K562 (cell line): ENCODE measurements at regions not wholly inside any gene's neighbourhood (a gene's known extent, or its start where the extent isn't known, plus 50 kb on each side); places are given as distances from the start of the nearest gene placed in this dataset.

Experiments
- ARID2 ChIP-seq: fragments of 450-650 bp; IDR thresholded peaks from 2 replicates; pipeline ENCODE4 v1.6.1; 2017; ENCODE audit warnings: antibody characterized with exemption, mild to moderate bottlenecking
- CBX1 ChIP-seq: sonication (generic); IDR thresholded peaks from 2 replicates; pipeline ENCODE4 v1.6.1; 2016; ENCODE audit warnings: antibody characterized with exemption, low read depth, mild to moderate bottlenecking
- CTCF ChIP-seq, 3 experiments: IDR thresholded peaks in 2 of 3; conservative IDR thresholded peaks in 1 of 3; 2 replicates each; pipeline ENCODE4 v1.5.1; 2011 to 2012; ENCODE audit warnings: low read length in 3 of 3, mild to moderate bottlenecking in 3 of 3, control low read depth in 2 of 3, improper control_type of control experiment in 1 of 3, inconsistent platforms in 1 of 3, low read depth in 1 of 3, mixed read lengths in 1 of 3, moderate library complexity in 1 of 3; ENCODE audit not compliant: insufficient read depth in 2 of 3
- E2F4 ChIP-seq: sonication (generic); formaldehyde crosslinking; IDR thresholded peaks from 2 replicates; pipeline ENCODE4 v1.8.0; 2022; ENCODE audit warnings: mild to moderate bottlenecking, low read depth, missing genetic modification reagents
- GABPB1 ChIP-seq: sonication (generic); formaldehyde crosslinking; IDR thresholded peaks from 2 replicates; pipeline ENCODE4 v1.8.0; 2022; ENCODE audit warnings: mild to moderate bottlenecking, missing genetic modification reagents
- GTF2F1 ChIP-seq: IDR thresholded peaks from 2 replicates; pipeline ENCODE4 v1.6.1; 2011; ENCODE audit warnings: low read depth, low read length, improper control_type of control experiment
- MAFK ChIP-seq: IDR thresholded peaks from 2 replicates; pipeline ENCODE4 v1.6.1; 2011; ENCODE audit warnings: low read length, improper control_type of control experiment
- MTA3 ChIP-seq: fragments of 450-650 bp; formaldehyde crosslinking; IDR thresholded peaks from 2 replicates; pipeline ENCODE4 v1.6.1; 2017; ENCODE audit warnings: mild to moderate bottlenecking, borderline replicate concordance
- POLR2A ChIP-seq: fragments of 450-650 bp; conservative IDR thresholded peaks from 2 replicates; pipeline ENCODE4 v1.6.1; 2016
- ZBTB11 ChIP-seq, 3 experiments: fragments of 200-800 bp in 1 of 3; fragments of 250-450 bp in 1 of 3; fragments of 450-650 bp in 1 of 3; sonication (Bioruptor Pico) in 1 of 3; sonication (Bioruptor generic) in 1 of 3; formaldehyde crosslinking in 1 of 3; IDR thresholded peaks; 2 replicates each; pipeline versions ENCODE4 v1.6.1 to v1.8.0; 2016 to 2022; ENCODE audit warnings: mild to moderate bottlenecking in 2 of 3, missing genetic modification characterization in 2 of 3, missing compliant biosample characterization in 1 of 3, moderate library complexity in 1 of 3
- ZBTB17 ChIP-seq: fragments of 450-650 bp; formaldehyde crosslinking; IDR thresholded peaks from 2 replicates; pipeline ENCODE4 v1.4.0; 2020; ENCODE audit warnings: mild to moderate bottlenecking

- TF ChIP-seq ARID2: no peak
- no peak for TF ChIP-seq GTF2F1
- TF ChIP-seq E2F4: no peak
- no peak for TF ChIP-seq MTA3
- no peak for TF ChIP-seq CBX1
- no peak for TF ChIP-seq POLR2A
- TF ChIP-seq GABPB1 (CRISPR knock-in tag): no peak
- no peak for TF ChIP-seq ZBTB17 (CRISPR knock-in tag)
- no peak for TF ChIP-seq MAFK
- TF ChIP-seq CTCF (IDR thresholded peaks at IDR 0.05 in 2 of 3, conservative IDR thresholded peaks at IDR 0.05 in 1 of 3; ENCODE audit: insufficient read depth in 2 of 3, low read depth in 1 of 3, low read length in 3 of 3): no peak
- TF ChIP-seq ZBTB11 (CRISPR knock-in tag; IDR thresholded peaks at IDR 0.05): no peak
Measured at GRCh38 chr14:55798406-55798805, 218.4 kb downstream of the KTN1 start.
